IMR-90 (cell line): ENCODE measurements at regions not wholly inside any gene's neighbourhood (a gene's known extent, or its start where the extent isn't known, plus 50 kb on each side); places are given as distances from the start of the nearest gene placed in this dataset.

Experiments
- ATAC-seq: fragments of 200-7000 bp; cut with Tn5 transposase; 2 replicates; pipeline ENCODE4 v1.9.1; 2020; ENCODE audit warnings: low read depth, mild to moderate bottlenecking, moderate library complexity
- BruUV-seq: library from RNA; stranded (reverse); fragments of 400-500 nt; replicated peaks from 2 replicates; lab custom pipeline; 2021; lab: Mats Ljungman, UMichigan
- CTCF ChIA-PET: fragments of 300-600 bp; formaldehyde crosslinking; extraction: SDS; loops from one replicate; lab custom pipeline; 2021; ENCODE audit warnings: antibody characterized with exemption; lab: Yijun Ruan, JAX
- POLR2A ChIA-PET: fragments of 300-600 bp; sonication (Branson Sonifier 250); formaldehyde crosslinking; loops from one replicate; lab custom pipeline; 2022; ENCODE audit warnings: antibody characterized with exemption; ENCODE audit not compliant: unreplicated experiment; lab: Charles Lee
- DNase-seq: peaks from one replicate; pipeline ENCODE4 v3.0.0; 2013
- H2AFZ ChIP-seq: replicated peaks from 2 replicates; pipeline ENCODE3; 2013; ENCODE audit warnings: low read length, mild to moderate bottlenecking; ENCODE audit not compliant: poor library complexity
- H2AK5ac ChIP-seq: 2 replicates; pipeline ENCODE4 v1.6.1; 2013; ENCODE audit warnings: low read depth, low read length, inconsistent platforms
- H2AK9ac ChIP-seq: replicated peaks from 2 replicates; pipeline ENCODE3; 2013; ENCODE audit warnings: mild to moderate bottlenecking, low read depth, low read length, moderate library complexity; ENCODE audit not compliant: poor library complexity
- H2BK120ac ChIP-seq: 2 replicates; pipeline ENCODE4 v1.6.1; 2013; ENCODE audit warnings: low read depth, low read length, inconsistent platforms
- H2BK15ac ChIP-seq: 3 replicates; pipeline ENCODE4 v1.6.1; 2013; ENCODE audit warnings: low read depth, low read length, inconsistent platforms
- H2BK20ac ChIP-seq: 2 replicates; pipeline ENCODE4 v1.6.1; 2013; ENCODE audit warnings: low read depth, mild to moderate bottlenecking, inconsistent platforms, low read length, moderate library complexity
- H2BK5ac ChIP-seq: 2 replicates; pipeline ENCODE4 v1.6.1; 2013; ENCODE audit warnings: mild to moderate bottlenecking, low read depth, low read length, inconsistent platforms; ENCODE audit not compliant: poor library complexity, severe bottlenecking
- H3K14ac ChIP-seq: replicated peaks from 2 replicates; pipeline ENCODE4 v1.6.1; 2013; ENCODE audit warnings: low read depth, low read length, inconsistent platforms
- H3K18ac ChIP-seq: 2 replicates; pipeline ENCODE4 v1.6.1; 2013; ENCODE audit warnings: low read depth, low read length, control low read depth
- H3K23ac ChIP-seq: 2 replicates; pipeline ENCODE4 v1.6.1; 2013; ENCODE audit warnings: low read depth, low read length, inconsistent platforms
- H3K27ac ChIP-seq: 2 replicates; pipeline ENCODE4 v1.5.1; 2013; ENCODE audit warnings: mild to moderate bottlenecking, control low read depth, low read length; ENCODE audit not compliant: insufficient read depth
- H3K27me3 ChIP-seq: 2 replicates; pipeline ENCODE4 v1.6.1; 2013; ENCODE audit warnings: low read length; ENCODE audit not compliant: control insufficient read depth, insufficient read depth
- H3K36me3 ChIP-seq: 2 replicates; pipeline ENCODE4 v1.6.1; 2013; ENCODE audit warnings: low read length, mixed read lengths; ENCODE audit not compliant: control insufficient read depth, insufficient read depth
- H3K4ac ChIP-seq: 2 replicates; pipeline ENCODE4 v1.6.1; 2013; ENCODE audit warnings: low read depth, low read length, inconsistent platforms
- H3K4me1 ChIP-seq: 2 replicates; pipeline ENCODE4 v1.6.1; 2013; ENCODE audit warnings: low read length, mixed read lengths; ENCODE audit not compliant: control insufficient read depth, insufficient read depth
- H3K4me2 ChIP-seq: 2 replicates; pipeline ENCODE4 v1.6.1; 2013; ENCODE audit warnings: low read depth, mild to moderate bottlenecking, control low read depth, low read length, moderate library complexity
- H3K4me3 ChIP-seq: 2 replicates; pipeline ENCODE4 v1.5.1; 2013; ENCODE audit warnings: low read depth, mild to moderate bottlenecking, control low read depth, low read length, moderate library complexity; ENCODE audit not compliant: insufficient read depth
- H3K56ac ChIP-seq: 2 replicates; pipeline ENCODE4 v1.6.1; 2013; ENCODE audit warnings: low read length, inconsistent platforms; ENCODE audit not compliant: insufficient read depth; ENCODE audit errors: extremely low read depth
- H3K79me1 ChIP-seq, 2 experiments: 2 replicates each; pipeline ENCODE4 v1.6.1; 2013; ENCODE audit warnings: low read length in 2 of 2, inconsistent platforms in 1 of 2, low read depth in 1 of 2
- H3K9ac ChIP-seq: 2 replicates; pipeline ENCODE4 v1.6.1; 2013; ENCODE audit warnings: low read depth, low read length, control low read depth
- H3K9me1 ChIP-seq: 2 replicates; pipeline ENCODE4 v1.6.1; 2013; ENCODE audit warnings: low read length, inconsistent platforms; ENCODE audit not compliant: insufficient read depth
- H3K9me3 ChIP-seq: 2 replicates; pipeline ENCODE4 v1.6.1; 2013; ENCODE audit warnings: low read length; ENCODE audit not compliant: control insufficient read depth, insufficient read depth
- H4K20me1 ChIP-seq: 2 replicates; pipeline ENCODE4 v1.6.1; 2013; ENCODE audit warnings: low read length, inconsistent platforms; ENCODE audit not compliant: insufficient read depth
- H4K5ac ChIP-seq: 2 replicates; pipeline ENCODE4 v1.6.1; 2013; ENCODE audit warnings: mild to moderate bottlenecking, low read depth, low read length, control low read depth
- H4K8ac ChIP-seq, 2 experiments: 2 replicates each; pipeline ENCODE4 v1.6.1; 2013; ENCODE audit warnings: low read depth in 2 of 2, low read length in 2 of 2, control low read depth in 1 of 2, inconsistent platforms in 1 of 2
- H4K91ac ChIP-seq: 2 replicates; pipeline ENCODE4 v1.6.1; 2013; ENCODE audit warnings: low read depth, low read length, inconsistent platforms; ENCODE audit not compliant: insufficient read depth
- BHLHE40 ChIP-seq: fragments of 150-350 bp; IDR thresholded peaks from 2 replicates; pipeline ENCODE4 v1.6.1; 2016; ENCODE audit warnings: mild to moderate bottlenecking, low read depth, low read length
- MAFK ChIP-seq: IDR thresholded peaks from 2 replicates; pipeline ENCODE4 v1.6.1; 2012; ENCODE audit warnings: low read depth, low read length, improper control_type of control experiment
- MAZ ChIP-seq: IDR thresholded peaks from 2 replicates; pipeline ENCODE4 v1.6.1; 2012; ENCODE audit warnings: low read depth, mild to moderate bottlenecking, low read length, improper control_type of control experiment, moderate library complexity, borderline replicate concordance
- RAD21 ChIP-seq: IDR thresholded peaks from 2 replicates; pipeline ENCODE4 v1.6.1; 2012; ENCODE audit warnings: low read length, improper control_type of control experiment
- RCOR1 ChIP-seq: IDR thresholded peaks from 2 replicates; pipeline ENCODE4 v1.6.1; 2012; ENCODE audit warnings: mild to moderate bottlenecking, low read length, improper control_type of control experiment; ENCODE audit not compliant: insufficient replicate concordance
- WGBS, 2 experiments: methylation state at CpG; one replicate each; pipeline versions ENCODE4 v1.1.5 to v1.1.7; 2013; ENCODE audit warnings: missing lambda C conversion rate in 2 of 2; ENCODE audit not compliant: insufficient read length in 1 of 2; ENCODE audit errors: extremely low coverage in 2 of 2; 5-methylcytosine and 5-hydroxymethylcytosine counted together
- dilution Hi-C: fragments of 300-500 bp; cut with HindIII; formaldehyde crosslinking; loops from one replicate; pipeline ENCODE4 v1.14.3; 2018; ENCODE audit warnings: low sequenced_read_pairs; ENCODE audit not compliant: unreplicated experiment
- in situ Hi-C: fragments of 300-500 bp; cut with MboI; formaldehyde crosslinking; loops from 3 replicates; pipeline ENCODE4 v1.14.3; 2019; ENCODE audit warnings: low sequenced_read_pairs, inconsistent platforms, mixed read lengths
- intact Hi-C: fragments of 100-400 bp; cut with micrococcal nuclease; formaldehyde crosslinking; loops from 2 replicates; pipeline ENCODE4 v1.10.0; 2022

- no peak overlapping the region; a peak in 1 of 4 replicates for H4K8ac ChIP-seq
- dilution Hi-C loops (no loop called here), intact Hi-C loops (loop anchor here (10.0 kb wide), 1 partner anchor 254 kb away; no protein-coding TSS in a partner anchor), in situ Hi-C loops (no loop called here)
- TF ChIP-seq RAD21 = no peak
- TF ChIP-seq MAFK = no peak
- no peak for TF ChIP-seq BHLHE40
- no peak for TF ChIP-seq RCOR1
- no peak for TF ChIP-seq MAZ
- CTCF ChIA-PET = no interaction called here
- no peak overlapping the region; the same call in 1 of the 2 replicates for H3K18ac ChIP-seq
- H2AK5ac ChIP-seq = no peak overlapping the region
- no peak overlapping the region for H3K23ac ChIP-seq
- H3K4me1 ChIP-seq = peaks cover 7% of the 10 kb centered on the region
- no peaks in the 10 kb centered on the region for H3K36me3 ChIP-seq
- H3K27ac ChIP-seq = no peak overlapping the region
- no peak overlapping the region for H3K9ac ChIP-seq
- H2BK20ac ChIP-seq = no peak overlapping the region
- no peak overlapping the region for H2AK9ac ChIP-seq
- no peak overlapping the region for H3K4me2 ChIP-seq
- H2AFZ ChIP-seq = peak overlapping the region; percentile 72
- H3K27me3 ChIP-seq = no peaks in the 10 kb centered on the region
- H4K91ac ChIP-seq = no peak overlapping the region
- H3K9me1 ChIP-seq = peaks cover 3% of the 10 kb centered on the region; the same call in 1 of the 2 replicates
- no peak overlapping the region for H3K4me3 ChIP-seq
- no TSS peak for BruUV-seq
- no peak overlapping the region for H2BK5ac ChIP-seq
- peak overlapping the region; percentile 47; the same call in 1 of the 2 replicates for H3K4ac ChIP-seq
- H2BK15ac ChIP-seq = no peak overlapping the region; the same call in 2 of the 3 replicates
- no peaks in the 10 kb centered on the region for H3K79me1 ChIP-seq
- no peak for DNase-seq
- no peak overlapping the region for H3K56ac ChIP-seq
- no peak for ATAC-seq
- peak overlapping the region; percentile 31; the same call in 1 of the 2 replicates for H2BK120ac ChIP-seq
- no peaks in the 10 kb centered on the region; the same call in 1 of the 2 replicates for H3K9me3 ChIP-seq
- H4K20me1 ChIP-seq = no peaks in the 10 kb centered on the region
- POLR2A ChIA-PET = interaction anchor here (0.6 kb wide), 1 partner anchor 16 kb away, joined by 3 read pairs; no protein-coding TSS in a partner anchor
- WGBS, 2 experiments = no CpG with 5 or more reads among the region's 9 CpGs
- H3K14ac ChIP-seq = no peak overlapping the region; the same call in 1 of the 2 replicates
- H4K5ac ChIP-seq = 0 out of 2 replicates have a peak overlapping the region, but pooled peaks have one; percentile 23
Observed at GRCh38 chr10:6929148-6929830, 349.2 kb upstream of the PRKCQ start.
